ENCODE measurements at regions not wholly inside any gene's neighbourhood (a gene's known extent, or its start where the extent isn't known, plus 50 kb on each side); places are given as distances from the start of the nearest gene placed in this dataset.

DNA sequence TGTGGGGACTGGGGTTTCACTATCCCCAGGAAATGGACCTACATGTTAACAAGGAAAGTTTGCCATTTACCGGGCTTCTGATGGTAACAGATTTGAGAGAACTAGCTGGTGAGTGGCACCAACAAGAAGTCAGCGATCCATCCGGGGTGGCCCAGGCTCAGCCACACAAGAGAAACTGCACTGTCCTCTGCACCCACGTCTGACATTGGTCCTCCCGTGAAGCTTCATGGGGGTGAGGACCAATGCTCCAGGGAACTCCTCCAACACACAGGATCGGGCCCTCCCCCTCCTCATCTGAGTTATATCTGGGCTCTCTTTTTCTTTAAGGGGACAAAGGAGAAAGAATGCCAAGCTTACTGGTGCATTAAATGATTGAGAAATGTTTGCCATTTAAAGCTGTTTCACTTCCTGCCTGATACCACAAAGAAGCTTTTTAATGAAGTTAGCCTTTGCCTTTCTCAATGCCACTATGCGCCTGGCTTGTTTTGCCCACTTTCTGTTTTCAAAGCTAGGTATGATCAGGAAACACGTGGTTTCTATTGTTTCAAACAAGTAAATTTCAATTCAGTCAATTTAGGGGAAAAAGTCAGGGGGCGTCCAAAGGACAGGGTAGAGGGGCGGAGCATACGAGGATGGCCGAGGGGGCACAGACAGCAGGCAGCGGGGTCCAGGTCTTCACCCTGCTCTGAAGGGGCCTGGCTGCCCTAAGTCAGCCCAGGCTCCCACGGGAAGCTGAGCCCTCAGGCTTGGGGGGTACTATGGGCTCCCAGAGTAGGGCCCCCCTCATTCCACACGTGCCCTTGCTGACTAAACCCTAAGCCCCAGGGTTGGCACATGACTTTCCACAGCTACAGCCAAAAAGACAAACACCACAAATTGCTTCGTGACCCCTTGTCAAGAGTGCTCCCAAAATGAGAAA lies 204.0 kb upstream of the ID2 start:
- no peak for DNase-seq

DNA sequence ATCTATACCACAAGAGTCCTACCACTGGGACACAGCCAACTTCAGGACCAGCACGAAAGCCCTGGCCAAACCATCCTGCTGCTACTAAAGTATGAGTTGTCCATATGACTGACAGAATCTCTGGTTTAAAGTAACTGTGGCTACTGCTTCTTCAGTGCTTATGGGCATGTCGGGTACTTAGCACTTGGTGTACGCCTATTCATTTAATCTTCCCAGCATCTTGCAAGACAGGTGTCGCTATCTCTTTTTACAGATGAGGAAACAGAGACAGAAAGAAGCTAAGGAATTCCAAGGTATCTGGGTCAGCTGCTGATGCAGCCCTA lies 203.4 kb upstream of the ID2 start:
- no peak for DNase-seq

DNA sequence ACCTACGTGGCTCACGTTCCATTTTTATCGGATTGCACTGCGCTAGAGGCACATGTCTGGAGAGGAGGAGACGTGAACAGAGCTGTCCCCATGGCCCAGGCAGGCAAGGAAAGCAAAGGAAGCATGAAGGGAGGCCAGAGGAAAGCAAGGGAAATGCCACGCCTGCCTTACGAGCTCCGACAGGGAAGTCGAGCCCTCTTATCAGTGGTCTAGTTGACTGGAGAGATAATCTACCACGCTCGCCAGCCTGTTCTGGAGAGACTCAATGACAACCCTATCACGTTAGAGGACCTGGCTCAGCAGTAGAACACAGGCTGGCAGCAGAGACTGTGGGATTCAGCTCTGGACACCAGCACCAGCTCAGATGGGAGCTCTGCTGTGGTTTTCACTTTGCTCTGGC lies 202.6 kb upstream of the ID2 start:
- DNase-seq = no peak

DNA sequence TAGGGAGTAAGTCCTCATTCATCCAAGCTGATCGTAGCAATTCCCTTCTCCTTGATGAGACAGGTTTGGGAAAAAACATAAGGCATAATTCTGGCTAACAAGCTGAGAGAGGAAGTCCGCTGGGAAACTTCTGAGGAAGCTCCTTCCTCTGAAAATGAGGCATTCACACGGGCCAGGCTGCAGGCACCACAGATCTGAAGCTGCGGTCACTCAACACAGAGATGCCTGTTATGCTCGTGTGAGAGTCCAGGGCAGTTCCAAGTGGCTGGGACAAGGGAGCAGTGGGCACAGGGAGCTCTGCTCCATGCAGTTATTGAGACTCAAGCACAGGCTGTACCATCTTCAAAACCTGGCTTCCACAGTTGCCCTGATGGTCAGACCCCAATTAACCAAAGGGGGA lies 200.9 kb upstream of the ID2 start:
- no peak for DNase-seq

DNA sequence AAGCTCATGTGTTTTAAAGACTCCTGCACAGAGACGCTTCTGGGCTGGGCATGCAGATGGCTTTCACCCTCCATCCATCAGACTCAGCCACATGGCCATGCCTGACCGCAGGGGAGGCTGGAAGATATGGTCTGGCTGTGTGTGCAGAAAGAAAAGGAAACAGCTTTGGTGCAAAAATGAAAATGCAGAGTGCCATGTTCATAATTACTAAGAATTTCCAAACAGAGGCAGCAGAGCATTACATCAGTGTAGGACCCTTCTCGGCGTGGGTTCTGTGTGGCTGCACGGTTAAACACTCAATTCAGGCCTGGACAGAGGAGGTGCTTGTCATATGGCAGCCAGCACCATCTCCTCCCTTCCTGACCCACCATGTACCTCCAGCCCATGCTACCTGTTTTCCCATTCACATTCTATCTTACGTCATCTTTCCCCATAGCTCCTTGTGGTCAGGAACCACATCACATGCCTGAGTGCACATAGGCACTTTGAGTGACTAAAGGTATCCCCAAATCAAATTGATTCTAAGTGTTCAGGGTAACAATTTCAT lies 200.3 kb upstream of the ID2 start:
- peak; percentile 40 for DNase-seq

DNA sequence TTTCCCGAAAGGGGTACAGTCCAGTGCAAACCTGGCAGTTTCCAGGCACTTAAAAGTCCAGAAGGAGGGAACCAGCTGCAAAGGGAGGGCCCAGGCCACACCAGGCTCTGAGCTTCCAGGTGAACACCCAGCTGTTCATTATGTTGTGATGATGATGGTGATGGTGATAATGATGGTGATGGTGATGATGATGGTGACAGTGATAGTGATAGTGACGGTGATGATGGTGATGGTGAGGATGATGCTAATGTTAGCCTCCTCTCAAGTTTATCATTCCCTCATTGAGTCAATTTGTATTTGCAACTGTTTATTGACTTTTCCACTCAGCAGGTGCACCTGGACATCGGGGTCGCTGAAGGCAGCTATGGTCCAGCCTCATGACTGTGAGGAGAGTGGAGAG lies 199.4 kb upstream of the ID2 start:
- DNase-seq = no peak

DNA sequence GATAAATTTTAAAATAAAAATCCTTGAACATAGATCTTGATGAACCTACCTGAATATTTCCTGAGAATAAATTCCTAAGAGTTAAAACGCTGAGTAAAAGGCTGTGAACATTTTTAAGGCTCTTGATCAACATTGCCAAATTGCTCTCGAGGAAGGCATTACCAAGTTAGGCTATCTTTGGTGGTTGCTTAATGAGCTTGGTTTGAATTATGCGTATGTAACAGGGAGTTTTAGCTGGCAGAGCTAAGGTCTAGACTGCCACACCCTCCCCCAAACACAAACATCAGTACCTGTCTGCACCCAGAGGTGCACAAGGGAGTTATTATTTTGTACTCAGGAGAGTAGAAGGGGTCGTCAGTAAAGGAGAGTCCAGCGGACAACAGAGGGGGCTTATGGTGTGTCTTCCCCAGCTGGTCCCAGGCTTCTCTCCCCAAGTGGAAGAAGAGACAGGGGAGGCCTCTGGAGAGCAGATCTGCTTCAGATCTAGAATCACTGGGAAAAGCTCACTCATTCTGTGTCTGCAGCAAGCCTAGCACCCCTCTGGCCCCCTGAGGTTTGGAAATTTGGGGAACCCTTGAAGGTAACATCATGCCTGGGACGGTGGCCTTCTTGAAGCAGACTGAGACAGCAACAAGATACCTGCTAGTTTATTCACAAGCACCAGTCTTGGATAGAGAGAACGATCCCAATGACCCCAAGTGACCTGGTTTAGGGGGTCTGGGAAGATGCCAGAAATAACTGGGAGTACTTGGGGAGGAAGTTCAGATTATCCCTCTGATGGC lies 197.2 kb upstream of the ID2 start:
- no peak for DNase-seq

DNA sequence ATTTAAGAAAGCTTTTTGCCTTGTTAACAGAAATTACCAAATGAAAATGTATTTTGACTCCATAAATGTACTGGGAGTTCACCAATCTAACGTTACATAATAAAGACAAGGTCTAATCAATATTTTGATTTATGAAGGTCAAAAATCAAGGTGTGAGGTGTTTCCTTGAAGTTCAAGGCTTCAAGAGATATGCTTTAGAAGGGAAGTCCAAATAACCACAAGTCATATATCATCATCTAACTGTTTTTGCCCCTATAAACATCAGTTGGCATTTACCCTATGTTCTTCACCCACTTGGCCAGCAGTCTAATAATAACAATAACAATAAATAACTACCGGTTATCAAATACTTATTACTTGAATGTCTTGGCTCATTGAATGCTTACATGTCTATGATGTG lies 196.1 kb upstream of the ID2 start:
- no peak for DNase-seq

DNA sequence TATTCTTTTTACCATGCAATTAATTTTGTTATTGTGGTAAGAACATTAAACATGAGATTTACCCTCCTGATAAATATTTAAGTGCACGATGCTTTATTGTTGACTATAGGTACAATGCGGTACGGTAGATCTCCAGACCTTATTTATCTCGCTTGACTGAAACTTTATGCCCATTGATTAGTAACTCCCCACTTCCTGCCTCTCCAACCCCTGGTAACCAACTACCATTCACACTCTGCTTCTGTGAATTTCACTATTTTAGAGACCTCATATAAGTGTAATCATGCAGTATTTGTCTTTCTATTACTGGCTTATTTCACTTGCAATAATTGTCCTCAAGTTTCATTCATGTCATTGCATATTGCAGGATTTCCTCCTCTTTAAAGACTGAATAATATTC lies 195.7 kb upstream of the ID2 start:
- DNase-seq = no peak

DNA sequence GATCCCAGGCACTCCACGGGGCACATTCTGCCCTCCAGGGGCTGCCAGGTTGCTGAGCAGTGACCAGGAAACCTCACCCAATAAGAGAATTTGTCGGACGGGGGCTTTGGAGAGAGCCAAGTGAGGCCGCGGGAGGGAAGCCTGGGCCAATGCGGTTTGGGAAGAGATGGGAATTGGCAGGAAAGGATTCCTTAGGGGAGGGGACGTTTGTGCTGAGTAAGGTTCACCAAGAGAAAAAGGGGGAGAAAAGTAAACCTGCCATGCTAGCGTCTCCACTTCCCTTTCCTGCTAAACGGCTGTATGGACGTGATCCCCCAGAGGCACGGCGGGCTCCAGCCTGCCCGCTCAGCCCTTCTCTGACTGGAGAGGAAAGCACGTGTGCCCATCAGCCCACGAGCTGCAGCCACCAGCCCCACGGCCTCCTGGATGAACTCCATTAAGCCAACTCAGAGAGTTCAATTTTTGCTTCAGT lies 194.4 kb upstream of the ID2 start:
- DNase-seq = no peak

DNA sequence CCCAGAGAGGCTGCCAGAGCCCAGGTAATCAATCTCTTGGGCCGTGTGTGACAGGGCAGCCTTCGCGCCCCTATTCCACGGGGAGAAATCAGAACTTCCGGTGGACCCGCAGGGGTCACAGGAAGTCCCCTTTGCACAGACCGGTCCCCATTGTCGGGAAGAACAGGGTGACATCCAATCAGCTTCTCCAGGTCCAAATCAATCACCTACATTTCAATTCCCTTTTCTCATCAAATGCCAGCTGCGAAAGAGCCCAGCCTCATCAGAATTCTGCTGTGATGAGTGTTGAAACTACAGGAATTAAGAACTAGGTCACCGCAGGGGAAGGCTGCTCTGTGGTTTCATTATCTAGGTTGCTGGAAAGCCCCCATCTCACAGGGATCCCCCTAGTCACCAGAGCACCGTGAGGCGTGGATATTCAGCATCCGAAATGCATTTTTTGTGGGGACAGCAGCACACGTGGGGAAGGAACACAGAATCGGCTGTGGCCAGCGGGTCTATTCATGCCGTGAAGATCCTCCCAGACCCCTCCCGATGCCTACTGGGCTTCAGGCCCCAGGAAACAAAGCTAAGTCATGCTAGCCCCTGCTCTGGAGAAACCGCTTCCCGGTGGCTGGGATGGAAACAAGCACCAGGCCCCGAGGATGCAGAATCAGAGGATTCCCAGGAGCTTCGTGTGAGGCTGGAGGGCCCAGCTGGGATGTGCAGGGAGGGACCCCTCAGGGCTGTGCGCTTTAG lies 193.7 kb upstream of the ID2 start:
- DNase-seq = peak; percentile 48

DNA sequence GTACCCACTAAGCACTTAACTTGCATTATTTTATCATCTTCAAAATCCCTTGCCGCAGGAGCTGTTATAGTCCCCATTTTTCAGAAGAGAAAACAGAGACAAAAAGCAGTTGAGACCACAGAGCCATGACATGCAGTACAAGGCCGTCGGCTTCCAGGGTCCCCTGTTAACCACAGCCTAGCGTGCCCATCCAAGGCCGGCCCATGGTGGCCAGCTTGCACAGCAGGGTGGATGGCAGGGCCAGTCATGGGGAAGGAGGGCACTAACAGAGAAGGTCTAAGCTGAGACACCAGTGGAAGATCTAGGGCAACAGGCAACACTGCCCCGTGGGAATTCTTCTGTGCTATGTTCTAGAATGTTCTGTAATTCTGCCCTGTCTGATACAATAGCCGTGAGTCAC lies 192.6 kb upstream of the ID2 start:
- DNase-seq = no peak

DNA sequence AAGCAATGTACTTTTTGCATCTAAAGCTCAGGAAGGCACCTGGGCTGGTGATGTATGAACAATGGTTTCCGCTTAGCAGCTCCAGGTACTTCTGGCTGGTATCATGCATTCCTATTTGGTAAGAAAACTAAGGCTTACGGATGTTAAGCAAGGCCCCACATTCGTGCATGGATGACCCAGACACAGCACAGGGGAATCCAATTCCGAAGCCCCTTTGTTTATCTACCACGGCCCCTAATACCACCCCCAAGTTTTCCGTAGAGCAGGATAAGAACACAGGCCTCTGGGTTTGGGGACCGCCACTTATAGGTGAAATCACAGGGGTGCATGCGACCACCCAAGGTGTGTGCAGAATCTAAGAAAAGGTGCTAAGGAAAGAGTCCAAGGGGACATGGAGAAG lies 192.1 kb upstream of the ID2 start:
- no peak for DNase-seq

DNA sequence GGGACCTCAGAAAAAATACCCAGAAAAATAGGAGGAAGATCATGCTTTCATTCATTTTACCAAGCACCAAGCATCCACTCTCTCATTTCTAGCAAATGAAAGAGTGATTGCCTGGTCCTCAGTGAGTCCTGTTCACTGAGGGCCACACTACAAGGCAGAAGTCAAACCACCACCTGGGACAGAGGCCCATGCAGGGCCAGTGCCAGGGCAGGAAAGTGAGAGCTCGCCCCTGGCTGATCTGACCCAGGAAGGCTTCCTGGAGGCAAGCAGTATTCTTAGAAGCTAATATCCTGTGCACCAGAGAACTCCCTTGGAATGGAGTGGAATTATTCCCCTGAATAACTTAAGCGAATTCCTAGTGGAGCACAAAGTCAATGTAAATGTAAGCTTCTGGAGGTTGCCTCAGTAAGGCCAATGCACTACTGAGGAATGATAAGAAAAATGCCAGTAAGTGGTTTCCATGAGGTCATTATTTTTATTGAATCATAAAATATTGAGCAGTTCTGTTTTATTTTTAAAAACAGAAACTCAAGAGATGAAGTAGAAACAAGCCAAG lies 191.6 kb upstream of the ID2 start:
- DNase-seq = no peak

DNA sequence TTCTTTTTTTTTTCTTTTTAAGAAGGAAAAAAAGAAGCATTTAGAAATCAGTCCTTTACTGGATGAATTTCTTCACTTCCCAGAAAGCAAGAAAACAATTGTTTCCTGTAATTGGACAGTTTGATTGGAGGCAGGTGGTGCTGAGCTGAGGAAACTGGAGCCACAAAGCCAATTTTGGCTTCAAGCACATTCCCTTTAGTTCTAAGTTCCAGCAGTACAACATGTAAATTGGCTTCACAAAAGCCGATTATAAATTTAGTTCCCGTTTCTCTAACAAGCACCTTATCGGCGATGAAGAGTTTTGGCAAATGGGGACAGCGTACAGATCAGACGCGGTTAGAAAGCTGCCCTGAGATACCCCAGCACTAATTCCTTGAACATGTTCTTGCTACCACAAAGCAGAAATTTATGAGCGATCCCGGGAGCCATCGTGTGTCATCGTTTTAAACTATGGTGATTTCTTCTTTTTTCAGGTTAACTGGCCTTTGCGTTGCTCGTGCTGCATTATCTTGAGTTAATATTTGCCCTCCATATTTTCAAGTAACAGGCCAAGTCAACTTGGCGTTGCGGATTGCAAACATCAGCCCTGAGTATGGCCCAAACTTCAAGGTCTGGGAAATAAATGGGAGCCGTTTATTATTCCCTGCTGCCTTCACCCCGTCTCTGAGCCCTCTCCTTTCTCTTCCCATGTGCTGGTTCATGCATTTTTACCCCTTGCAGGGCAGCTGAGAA lies 190.4 kb upstream of the ID2 start:
- DNase-seq = no peak

DNA sequence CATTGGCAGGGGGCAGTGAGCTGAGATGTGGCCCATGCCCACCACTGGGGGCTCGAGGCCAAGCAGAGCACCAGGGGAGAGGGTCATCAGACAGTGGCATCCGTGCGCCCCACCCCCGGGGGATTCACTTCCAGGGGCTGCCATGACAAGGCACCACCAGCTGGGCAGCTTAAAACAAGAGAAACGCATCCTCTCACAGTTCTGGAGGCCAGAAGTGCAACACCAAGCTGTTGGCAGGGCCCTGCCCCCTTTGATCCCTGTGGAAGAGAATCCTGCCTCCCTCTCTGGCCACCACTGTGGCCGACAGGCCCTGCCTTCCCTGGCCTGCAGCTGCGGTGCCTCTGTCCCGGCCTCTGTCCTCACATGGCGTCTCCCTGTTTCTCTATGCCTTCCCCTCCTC lies 187.7 kb upstream of the ID2 start:
- DNase-seq = no peak

DNA sequence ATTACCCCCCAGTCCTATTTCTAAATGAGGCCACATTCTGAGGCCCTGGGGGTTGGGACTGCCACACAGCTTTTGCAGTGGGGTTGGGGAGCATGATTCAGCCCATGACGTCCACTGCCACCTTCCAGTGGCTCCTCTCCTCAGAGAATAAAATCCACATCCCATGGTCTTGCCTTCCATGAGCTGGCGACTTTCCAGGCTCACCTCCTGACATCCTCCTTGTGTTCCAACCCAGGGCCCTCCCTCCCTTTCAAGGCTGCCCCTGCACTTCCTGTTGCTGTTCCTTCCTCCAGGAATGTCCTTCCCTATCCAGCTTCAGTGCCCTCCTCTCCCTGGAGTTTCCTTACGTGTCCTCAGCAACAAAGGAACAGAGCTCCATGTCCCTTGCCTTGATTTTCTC lies 187.3 kb upstream of the ID2 start:
- DNase-seq = no peak

DNA sequence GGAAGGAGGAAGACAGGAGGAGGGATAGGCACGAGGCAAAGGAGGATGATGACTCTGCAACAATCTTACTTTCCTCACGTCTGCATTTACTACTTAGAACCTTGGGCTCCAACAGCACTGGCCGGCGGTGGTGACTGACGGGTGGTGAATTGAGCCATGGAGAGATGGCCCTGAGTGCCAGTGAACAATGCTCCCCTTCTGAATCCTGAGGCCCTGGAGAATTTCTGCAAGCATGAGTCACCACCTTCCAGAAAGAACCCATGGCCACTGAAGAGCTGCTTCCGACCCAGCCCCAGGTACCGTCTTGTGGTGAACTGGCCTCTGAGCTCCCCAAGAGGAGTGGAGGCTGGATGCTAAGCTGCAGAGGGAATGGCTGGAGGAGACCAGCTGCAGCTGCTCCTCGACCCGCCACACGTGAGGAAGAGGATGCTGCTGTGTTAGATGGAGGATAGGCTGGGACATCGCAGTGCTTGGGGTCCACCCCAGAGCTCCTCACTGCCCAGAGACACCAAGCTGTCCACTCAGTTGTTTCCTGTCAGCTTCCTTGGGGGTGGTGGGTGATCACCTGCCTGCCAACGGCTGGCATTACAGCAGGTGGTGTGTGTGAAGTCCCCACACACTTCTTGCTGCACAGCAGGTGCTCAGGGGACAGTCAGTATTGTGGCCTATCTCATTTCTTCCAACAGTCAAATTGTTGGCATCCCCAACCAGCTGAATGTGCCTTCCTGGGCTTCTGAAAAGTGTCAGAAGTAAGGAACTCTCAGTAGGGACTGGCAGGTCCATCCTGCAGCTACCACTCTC lies 186.5 kb upstream of the ID2 start:
- DNase-seq = no peak

DNA sequence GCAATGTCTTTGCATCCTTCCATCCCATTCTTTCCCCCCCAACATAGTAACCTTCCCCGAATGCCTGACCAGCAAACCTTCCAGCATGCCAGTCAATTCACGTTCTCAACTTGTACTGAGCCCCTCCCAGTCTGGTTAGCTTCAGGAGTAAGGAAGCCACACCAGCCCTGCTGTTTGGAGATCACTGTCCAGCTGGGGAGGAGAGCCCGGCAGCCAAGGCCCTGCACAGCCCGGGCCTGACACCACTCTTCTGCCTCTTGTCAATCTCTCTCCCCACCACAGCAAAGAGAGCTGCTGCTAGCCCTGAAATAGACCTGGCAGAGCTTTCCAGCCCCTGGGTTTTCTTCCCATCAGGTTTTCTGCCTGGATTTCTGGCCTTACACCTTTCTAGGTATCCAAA lies 185.8 kb upstream of the ID2 start:
- no peak for DNase-seq

DNA sequence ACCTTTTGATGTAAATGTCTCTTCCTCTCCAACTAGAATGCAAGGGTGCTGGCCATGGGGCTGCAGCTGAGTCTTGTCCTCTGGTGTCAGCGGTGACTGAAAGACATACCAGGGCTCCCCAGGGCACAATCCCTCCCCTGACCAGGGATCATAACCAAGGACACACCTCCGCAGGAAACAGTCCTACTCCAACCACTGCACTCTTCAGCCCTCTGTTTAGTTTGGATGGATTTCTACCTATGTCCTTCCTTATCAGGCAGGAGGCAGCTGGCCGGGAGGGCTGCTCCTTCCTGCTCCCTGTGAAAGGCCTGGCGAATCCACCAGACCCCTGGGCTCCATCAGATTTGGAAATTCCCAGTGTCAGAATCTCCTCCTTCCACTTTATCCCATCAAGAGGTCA lies 185.2 kb upstream of the ID2 start:
- DNase-seq = no peak

DNA sequence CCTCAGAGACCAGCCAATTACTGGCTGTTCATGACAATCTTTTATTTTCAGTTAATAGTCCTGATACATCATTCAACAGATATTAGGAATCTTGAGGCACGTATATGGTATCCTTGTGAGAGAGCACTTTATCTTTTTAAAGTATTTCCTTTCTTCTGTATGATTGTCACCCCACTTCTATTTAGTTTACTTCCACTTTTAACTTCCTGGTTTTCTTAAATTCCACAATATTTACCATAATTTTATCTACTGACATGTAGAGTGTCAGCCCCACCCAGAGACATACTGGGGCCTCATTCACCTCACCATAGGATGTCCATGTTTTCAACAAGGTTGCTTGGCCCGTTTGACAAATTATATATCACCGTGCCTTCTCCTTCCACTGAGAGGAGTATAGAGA lies 182.9 kb upstream of the ID2 start:
- DNase-seq = no peak

Measured in activated T-cell treated with anti-CD3 and anti-CD28 coated beads, Interleukin-2, amount 50 U/mL, for 1 hour (primary cell).